IMR-90 (cell line): ENCODE measurements at regions not wholly inside any gene's neighbourhood (a gene's known extent, or its start where the extent isn't known, plus 50 kb on each side); places are given as distances from the start of the nearest gene placed in this dataset.

Source experiments
- ATAC-seq: fragments of 200-7000 bp; cut with Tn5 transposase; 2 replicates; pipeline ENCODE4 v1.9.1; 2020; ENCODE audit warnings: low read depth, mild to moderate bottlenecking, moderate library complexity
- BruUV-seq: library from RNA; stranded (reverse); fragments of 400-500 nt; replicated peaks from 2 replicates; lab custom pipeline; 2021; lab: Mats Ljungman, UMichigan
- CTCF ChIA-PET: fragments of 300-600 bp; formaldehyde crosslinking; extraction: SDS; loops from one replicate; lab custom pipeline; 2021; ENCODE audit warnings: antibody characterized with exemption; lab: Yijun Ruan, JAX
- POLR2A ChIA-PET: fragments of 300-600 bp; sonication (Branson Sonifier 250); formaldehyde crosslinking; loops from one replicate; lab custom pipeline; 2022; ENCODE audit warnings: antibody characterized with exemption; ENCODE audit not compliant: unreplicated experiment; lab: Charles Lee
- DNase-seq: peaks from one replicate; pipeline ENCODE4 v3.0.0; 2013
- H2AFZ ChIP-seq: replicated peaks from 2 replicates; pipeline ENCODE3; 2013; ENCODE audit warnings: low read length, mild to moderate bottlenecking; ENCODE audit not compliant: poor library complexity
- H2AK5ac ChIP-seq: 2 replicates; pipeline ENCODE4 v1.6.1; 2013; ENCODE audit warnings: low read depth, low read length, inconsistent platforms
- H2AK9ac ChIP-seq: replicated peaks from 2 replicates; pipeline ENCODE3; 2013; ENCODE audit warnings: mild to moderate bottlenecking, low read depth, low read length, moderate library complexity; ENCODE audit not compliant: poor library complexity
- H2BK120ac ChIP-seq: 2 replicates; pipeline ENCODE4 v1.6.1; 2013; ENCODE audit warnings: low read depth, low read length, inconsistent platforms
- H2BK15ac ChIP-seq: 3 replicates; pipeline ENCODE4 v1.6.1; 2013; ENCODE audit warnings: low read depth, low read length, inconsistent platforms
- H2BK20ac ChIP-seq: 2 replicates; pipeline ENCODE4 v1.6.1; 2013; ENCODE audit warnings: low read depth, mild to moderate bottlenecking, inconsistent platforms, low read length, moderate library complexity
- H2BK5ac ChIP-seq: 2 replicates; pipeline ENCODE4 v1.6.1; 2013; ENCODE audit warnings: mild to moderate bottlenecking, low read depth, low read length, inconsistent platforms; ENCODE audit not compliant: poor library complexity, severe bottlenecking
- H3K14ac ChIP-seq: replicated peaks from 2 replicates; pipeline ENCODE4 v1.6.1; 2013; ENCODE audit warnings: low read depth, low read length, inconsistent platforms
- H3K18ac ChIP-seq: 2 replicates; pipeline ENCODE4 v1.6.1; 2013; ENCODE audit warnings: low read depth, low read length, control low read depth
- H3K23ac ChIP-seq: 2 replicates; pipeline ENCODE4 v1.6.1; 2013; ENCODE audit warnings: low read depth, low read length, inconsistent platforms
- H3K27ac ChIP-seq: 2 replicates; pipeline ENCODE4 v1.5.1; 2013; ENCODE audit warnings: mild to moderate bottlenecking, control low read depth, low read length; ENCODE audit not compliant: insufficient read depth
- H3K27me3 ChIP-seq: 2 replicates; pipeline ENCODE4 v1.6.1; 2013; ENCODE audit warnings: low read length; ENCODE audit not compliant: control insufficient read depth, insufficient read depth
- H3K36me3 ChIP-seq: 2 replicates; pipeline ENCODE4 v1.6.1; 2013; ENCODE audit warnings: low read length, mixed read lengths; ENCODE audit not compliant: control insufficient read depth, insufficient read depth
- H3K4ac ChIP-seq: 2 replicates; pipeline ENCODE4 v1.6.1; 2013; ENCODE audit warnings: low read depth, low read length, inconsistent platforms
- H3K4me1 ChIP-seq: 2 replicates; pipeline ENCODE4 v1.6.1; 2013; ENCODE audit warnings: low read length, mixed read lengths; ENCODE audit not compliant: control insufficient read depth, insufficient read depth
- H3K4me2 ChIP-seq: 2 replicates; pipeline ENCODE4 v1.6.1; 2013; ENCODE audit warnings: low read depth, mild to moderate bottlenecking, control low read depth, low read length, moderate library complexity
- H3K4me3 ChIP-seq: 2 replicates; pipeline ENCODE4 v1.5.1; 2013; ENCODE audit warnings: low read depth, mild to moderate bottlenecking, control low read depth, low read length, moderate library complexity; ENCODE audit not compliant: insufficient read depth
- H3K56ac ChIP-seq: 2 replicates; pipeline ENCODE4 v1.6.1; 2013; ENCODE audit warnings: low read length, inconsistent platforms; ENCODE audit not compliant: insufficient read depth; ENCODE audit errors: extremely low read depth
- H3K79me1 ChIP-seq, 2 experiments: 2 replicates each; pipeline ENCODE4 v1.6.1; 2013; ENCODE audit warnings: low read length in 2 of 2, inconsistent platforms in 1 of 2, low read depth in 1 of 2
- H3K9ac ChIP-seq: 2 replicates; pipeline ENCODE4 v1.6.1; 2013; ENCODE audit warnings: low read depth, low read length, control low read depth
- H3K9me1 ChIP-seq: 2 replicates; pipeline ENCODE4 v1.6.1; 2013; ENCODE audit warnings: low read length, inconsistent platforms; ENCODE audit not compliant: insufficient read depth
- H3K9me3 ChIP-seq: 2 replicates; pipeline ENCODE4 v1.6.1; 2013; ENCODE audit warnings: low read length; ENCODE audit not compliant: control insufficient read depth, insufficient read depth
- H4K20me1 ChIP-seq: 2 replicates; pipeline ENCODE4 v1.6.1; 2013; ENCODE audit warnings: low read length, inconsistent platforms; ENCODE audit not compliant: insufficient read depth
- H4K5ac ChIP-seq: 2 replicates; pipeline ENCODE4 v1.6.1; 2013; ENCODE audit warnings: mild to moderate bottlenecking, low read depth, low read length, control low read depth
- H4K8ac ChIP-seq, 2 experiments: 2 replicates each; pipeline ENCODE4 v1.6.1; 2013; ENCODE audit warnings: low read depth in 2 of 2, low read length in 2 of 2, control low read depth in 1 of 2, inconsistent platforms in 1 of 2
- H4K91ac ChIP-seq: 2 replicates; pipeline ENCODE4 v1.6.1; 2013; ENCODE audit warnings: low read depth, low read length, inconsistent platforms; ENCODE audit not compliant: insufficient read depth
- RCOR1 ChIP-seq: IDR thresholded peaks from 2 replicates; pipeline ENCODE4 v1.6.1; 2012; ENCODE audit warnings: mild to moderate bottlenecking, low read length, improper control_type of control experiment; ENCODE audit not compliant: insufficient replicate concordance
- WGBS, 2 experiments: methylation state at CpG; one replicate each; pipeline versions ENCODE4 v1.1.5 to v1.1.7; 2013; ENCODE audit warnings: missing lambda C conversion rate in 2 of 2; ENCODE audit not compliant: insufficient read length in 1 of 2; ENCODE audit errors: extremely low coverage in 2 of 2; 5-methylcytosine and 5-hydroxymethylcytosine counted together
- dilution Hi-C: fragments of 300-500 bp; cut with HindIII; formaldehyde crosslinking; loops from one replicate; pipeline ENCODE4 v1.14.3; 2018; ENCODE audit warnings: low sequenced_read_pairs; ENCODE audit not compliant: unreplicated experiment
- in situ Hi-C: fragments of 300-500 bp; cut with MboI; formaldehyde crosslinking; loops from 3 replicates; pipeline ENCODE4 v1.14.3; 2019; ENCODE audit warnings: low sequenced_read_pairs, inconsistent platforms, mixed read lengths
- intact Hi-C: fragments of 100-400 bp; cut with micrococcal nuclease; formaldehyde crosslinking; loops from 2 replicates; pipeline ENCODE4 v1.10.0; 2022

- dilution Hi-C loops = no loop called here
- no peaks in the 10 kb centered on the region for H3K27me3 ChIP-seq
- no peak overlapping the region for H3K18ac ChIP-seq
- no peak overlapping the region for H4K8ac ChIP-seq
- in situ Hi-C loops = no loop called here
- no peak overlapping the region for H3K4me3 ChIP-seq
- no peak overlapping the region for H4K5ac ChIP-seq
- H3K14ac ChIP-seq = no peak overlapping the region
- H3K36me3 ChIP-seq = no peaks in the 10 kb centered on the region
- no peaks in the 10 kb centered on the region for H3K79me1 ChIP-seq
- intact Hi-C loops = no loop called here
- H3K9me1 ChIP-seq = no peaks in the 10 kb centered on the region
- WGBS, 2 experiments = 67% methylated on average over 8 of the region's 13 CpGs; no CpG with 5 or more reads in 1 of the 2 experiments
- H2AFZ ChIP-seq = no peak overlapping the region
- no peak overlapping the region for H2BK5ac ChIP-seq
- no peaks in the 10 kb centered on the region for H4K20me1 ChIP-seq
- H2AK5ac ChIP-seq = no peak overlapping the region
- ATAC-seq (no peak), DNase-seq (no peak)
- POLR2A ChIA-PET = no interaction called here
- H2BK20ac ChIP-seq = no peak overlapping the region
- H3K4ac ChIP-seq = no peak overlapping the region
- no peak overlapping the region for H4K91ac ChIP-seq
- H3K27ac ChIP-seq = no peak overlapping the region
- BruUV-seq = no TSS peak
- no peak overlapping the region for H2BK120ac ChIP-seq
- H3K4me1 ChIP-seq = no peaks in the 10 kb centered on the region
- H3K23ac ChIP-seq = no peak overlapping the region
- H2BK15ac ChIP-seq = no peak overlapping the region
- H3K9me3 ChIP-seq = peaks cover 25% of the 10 kb centered on the region
- H3K56ac ChIP-seq = no peak overlapping the region
- no peak for TF ChIP-seq RCOR1
- H3K9ac ChIP-seq = no peak overlapping the region
- CTCF ChIA-PET = no interaction called here
- H2AK9ac ChIP-seq = no peak overlapping the region
- H3K4me2 ChIP-seq = no peak overlapping the region
Measured at GRCh38 chr5:3684118-3684517, 88.5 kb downstream of the IRX1 start.
